Smooth muscle cell (in vitro differentiated cells): ENCODE measurements at regions not wholly inside any gene's neighbourhood (a gene's known extent, or its start where the extent isn't known, plus 50 kb on each side); places are given as distances from the start of the nearest gene placed in this dataset.
"Not testable (repeated sequence)": the region's sequence is repeated elsewhere in the genome, so short reads cannot be mapped to it uniquely, and the experiment has no call there.

Experiments used
- DNase-seq: peaks from one replicate; lab custom pipeline; 2025; ENCODE audit not compliant: unreplicated experiment; lab: John Stamatoyannopoulos, UW
- H2AFZ ChIP-seq: fragments of 200-600 bp; sonication (generic); 2 replicates; pipeline ENCODE4 v1.6.0; 2016; ENCODE audit warnings: antibody characterized with exemption, low read depth, mild to moderate bottlenecking
- H3F3A ChIP-seq: fragments of 200-600 bp; sonication (generic); 2 replicates; pipeline ENCODE4 v1.6.0; 2017; ENCODE audit warnings: antibody characterized with exemption, low read depth
- H3K27ac ChIP-seq: fragments of 200-600 bp; sonication (generic); 2 replicates; pipeline ENCODE4 v1.5.1; 2016; ENCODE audit warnings: low read depth, mild to moderate bottlenecking
- H3K27me3 ChIP-seq: fragments of 200-600 bp; sonication (generic); 2 replicates; pipeline ENCODE4 v1.6.1; 2016; ENCODE audit warnings: low read depth, mild to moderate bottlenecking
- H3K36me3 ChIP-seq: fragments of 200-600 bp; sonication (generic); 2 replicates; pipeline ENCODE4 v1.5.1; 2016; ENCODE audit warnings: low read depth
- H3K4me1 ChIP-seq: fragments of 200-600 bp; sonication (generic); 2 replicates; pipeline ENCODE4 v1.5.1; 2016; ENCODE audit warnings: low read depth
- H3K4me2 ChIP-seq: fragments of 200-600 bp; sonication (generic); 2 replicates; pipeline ENCODE4 v1.6.0; 2016; ENCODE audit warnings: mild to moderate bottlenecking
- H3K4me3 ChIP-seq: fragments of 200-600 bp; sonication (generic); 2 replicates; pipeline ENCODE4 v1.5.1; 2016; ENCODE audit warnings: mild to moderate bottlenecking
- H3K79me2 ChIP-seq: fragments of 200-600 bp; sonication (generic); 2 replicates; pipeline ENCODE4 v1.6.0; 2016; ENCODE audit warnings: low read depth, mild to moderate bottlenecking
- H3K9ac ChIP-seq: fragments of 200-600 bp; sonication (generic); 2 replicates; pipeline ENCODE4 v1.6.0; 2016; ENCODE audit warnings: low read depth
- H3K9me3 ChIP-seq: fragments of 200-600 bp; sonication (generic); replicated peaks from 2 replicates; pipeline ENCODE4 v1.5.1; 2016; ENCODE audit warnings: low read depth
- H4K20me1 ChIP-seq: fragments of 200-600 bp; sonication (generic); 2 replicates; pipeline ENCODE4 v1.6.0; 2016; ENCODE audit warnings: low read depth
- WGBS: methylation state at CpG from one replicate; pipeline ENCODE4 v1.1.7; 2016; ENCODE audit warnings: low lambda C conversion rate; 5-methylcytosine and 5-hydroxymethylcytosine counted together
- TF ChIP-seq, protein P1 (sequence below): fragments of 200-600 bp; sonication (generic); IDR thresholded peaks from 2 replicates; pipeline ENCODE4 v1.5.1; 2017; ENCODE audit warnings: borderline replicate concordance, mild to moderate bottlenecking, antibody characterized with exemption; ENCODE audit not compliant: insufficient read depth, poor library complexity, severe bottlenecking

DNA sequence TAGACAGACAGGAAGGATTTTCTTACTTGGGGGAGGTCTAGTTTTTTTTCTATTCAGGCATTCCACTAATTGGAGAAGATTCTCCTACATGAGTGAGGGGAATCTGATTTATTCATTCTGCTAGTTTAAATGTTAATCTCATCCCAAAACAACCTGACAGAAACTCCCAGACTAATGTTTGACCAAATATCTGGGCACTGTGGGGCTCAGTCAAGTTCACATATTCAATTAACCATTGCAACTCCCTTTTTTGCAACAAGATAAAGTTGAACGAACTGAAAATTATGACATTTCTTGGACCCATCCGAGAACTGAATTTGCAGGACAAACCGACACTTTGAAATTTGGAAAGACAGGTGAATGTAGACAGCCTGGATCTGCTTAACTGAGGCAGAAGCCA, 194.4 kb upstream of the PTER start:
- H3K27ac ChIP-seq: no peak overlapping the region
- no peaks in the 10 kb centered on the region for H3K4me1 ChIP-seq
- no peaks in the 10 kb centered on the region for H3F3A ChIP-seq
- H3K4me3 ChIP-seq: no peak overlapping the region
- H3K9me3 ChIP-seq: no peaks in the 10 kb centered on the region
- no peaks in the 10 kb centered on the region for H3K36me3 ChIP-seq
- DNase-seq: no peak
- no peak overlapping the region for H2AFZ ChIP-seq
- no peaks in the 10 kb centered on the region for H4K20me1 ChIP-seq
- 91% methylated on average over 3 of the region's 3 CpGs for WGBS
- no peak overlapping the region for H3K9ac ChIP-seq
- no peak overlapping the region for H3K4me2 ChIP-seq
- H3K79me2 ChIP-seq: no peaks in the 10 kb centered on the region
- TF ChIP-seq, protein P1, sequence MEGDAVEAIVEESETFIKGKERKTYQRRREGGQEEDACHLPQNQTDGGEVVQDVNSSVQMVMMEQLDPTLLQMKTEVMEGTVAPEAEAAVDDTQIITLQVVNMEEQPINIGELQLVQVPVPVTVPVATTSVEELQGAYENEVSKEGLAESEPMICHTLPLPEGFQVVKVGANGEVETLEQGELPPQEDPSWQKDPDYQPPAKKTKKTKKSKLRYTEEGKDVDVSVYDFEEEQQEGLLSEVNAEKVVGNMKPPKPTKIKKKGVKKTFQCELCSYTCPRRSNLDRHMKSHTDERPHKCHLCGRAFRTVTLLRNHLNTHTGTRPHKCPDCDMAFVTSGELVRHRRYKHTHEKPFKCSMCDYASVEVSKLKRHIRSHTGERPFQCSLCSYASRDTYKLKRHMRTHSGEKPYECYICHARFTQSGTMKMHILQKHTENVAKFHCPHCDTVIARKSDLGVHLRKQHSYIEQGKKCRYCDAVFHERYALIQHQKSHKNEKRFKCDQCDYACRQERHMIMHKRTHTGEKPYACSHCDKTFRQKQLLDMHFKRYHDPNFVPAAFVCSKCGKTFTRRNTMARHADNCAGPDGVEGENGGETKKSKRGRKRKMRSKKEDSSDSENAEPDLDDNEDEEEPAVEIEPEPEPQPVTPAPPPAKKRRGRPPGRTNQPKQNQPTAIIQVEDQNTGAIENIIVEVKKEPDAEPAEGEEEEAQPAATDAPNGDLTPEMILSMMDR: no peak
- no peaks in the 10 kb centered on the region for H3K27me3 ChIP-seq

DNA sequence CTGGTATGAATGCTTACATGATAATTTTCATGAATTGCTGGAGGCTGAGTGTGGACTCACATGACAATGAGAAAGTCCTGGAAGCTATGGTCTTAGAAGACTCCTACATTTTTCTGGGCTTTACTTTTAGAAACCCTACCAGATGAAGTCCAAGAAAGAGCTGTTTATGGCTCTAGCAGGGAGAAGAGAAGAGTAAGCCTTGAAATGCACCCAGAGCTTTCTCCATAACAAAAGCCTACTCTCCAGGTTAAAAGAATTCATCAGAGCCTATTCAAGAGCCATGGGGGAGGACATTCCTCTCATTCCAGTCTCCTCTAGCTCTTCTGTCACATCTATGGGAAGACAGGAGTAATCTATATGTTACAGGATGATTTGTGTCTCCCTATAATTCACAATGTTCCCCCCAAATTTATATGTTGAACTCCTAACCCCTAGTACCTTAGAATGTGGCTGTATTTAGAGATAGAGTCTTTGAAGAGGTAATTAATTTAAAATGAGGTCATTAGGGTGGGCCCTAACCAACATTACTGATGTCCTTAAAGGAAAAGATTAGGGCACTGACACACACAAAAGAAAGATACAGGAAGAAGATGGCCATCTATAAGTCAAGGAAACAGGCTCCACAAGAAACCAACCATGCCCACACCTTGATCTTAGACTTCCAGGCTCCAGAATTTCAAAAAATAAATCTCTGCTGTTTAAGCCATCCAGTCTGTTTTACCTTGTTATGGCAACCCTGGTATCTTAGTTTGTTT, 193.8 kb upstream of the PTER start:
- Histone ChIP-seq H4K20me1 (no peaks in the 10 kb centered on the region), H2AFZ (no peak overlapping the region), H3K4me3 (no peak overlapping the region), H3K27ac (no peak overlapping the region), H3K27me3 (no peaks in the 10 kb centered on the region), H3F3A (no peaks in the 10 kb centered on the region), H3K9ac (no peak overlapping the region), H3K9me3 (no peaks in the 10 kb centered on the region), H3K4me1 (no peaks in the 10 kb centered on the region), H3K79me2 (no peaks in the 10 kb centered on the region), H3K36me3 (no peaks in the 10 kb centered on the region), H3K4me2 (no peak overlapping the region)
- no peak for DNase-seq
- TF ChIP-seq, protein P1: no peak

DNA sequence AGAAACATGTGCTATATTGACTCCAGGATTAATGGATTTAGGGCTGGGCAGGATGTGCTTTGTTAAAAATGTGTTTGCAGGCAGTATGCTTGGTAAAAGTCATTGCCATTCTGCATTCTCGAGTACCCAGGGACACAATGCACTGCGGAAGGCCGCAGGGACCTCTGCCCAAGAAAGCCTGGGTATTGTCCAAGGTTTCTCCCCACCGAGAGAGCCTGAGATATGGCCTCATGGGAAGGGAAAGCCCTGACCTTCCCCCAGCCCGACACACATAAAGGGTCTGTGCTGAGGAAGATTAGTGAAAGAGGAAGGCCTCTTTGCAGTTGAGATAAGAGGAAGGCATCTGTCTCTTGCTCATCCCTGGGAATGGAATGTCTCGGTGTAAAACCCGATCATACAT, 186.7 kb upstream of the PTER start:
- WGBS: 33% methylated on average over 7 of the region's 7 CpGs

DNA sequence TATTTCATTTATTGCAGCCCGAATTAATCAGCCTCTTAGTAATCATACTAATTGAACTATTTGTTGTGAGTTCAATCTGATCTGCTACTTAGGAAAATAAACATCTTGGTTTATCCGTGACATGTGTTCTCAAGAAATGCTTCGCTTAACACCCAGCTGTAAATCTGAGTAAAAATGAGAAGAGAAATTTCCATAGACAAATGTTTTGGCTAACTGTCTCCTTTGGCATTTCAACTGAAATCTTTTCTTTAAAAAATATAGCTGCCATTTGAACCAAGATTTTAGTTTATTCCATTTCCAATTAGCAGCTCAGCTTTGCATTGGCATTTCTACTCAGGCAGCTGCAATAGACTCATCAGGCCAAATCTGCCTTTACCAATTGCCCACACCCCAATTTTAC, 180.5 kb upstream of the PTER start:
- no peaks in the 10 kb centered on the region for H3K9me3 ChIP-seq
- no peaks in the 10 kb centered on the region for H3K4me1 ChIP-seq
- H3K27me3 ChIP-seq: no peaks in the 10 kb centered on the region
- no peak overlapping the region for H3K4me2 ChIP-seq
- H3K36me3 ChIP-seq: no peaks in the 10 kb centered on the region
- TF ChIP-seq, protein P1: no peak
- no peak for DNase-seq
- no peaks in the 10 kb centered on the region for H4K20me1 ChIP-seq
- H3K4me3 ChIP-seq: no peak overlapping the region
- H3K79me2 ChIP-seq: no peaks in the 10 kb centered on the region
- H2AFZ ChIP-seq: no peak overlapping the region
- 92% methylated on average over 3 of the region's 3 CpGs for WGBS
- no peak overlapping the region for H3K27ac ChIP-seq
- H3K9ac ChIP-seq: no peak overlapping the region
- H3F3A ChIP-seq: no peaks in the 10 kb centered on the region

More for the DNA sequence above, 186.7 kb upstream of the PTER start:
- not testable (repeated sequence) for DNase-seq, H2AFZ ChIP-seq, H3K36me3 ChIP-seq, H3K79me2 ChIP-seq, H3K9me3 ChIP-seq, H3K27me3 ChIP-seq, H3K4me1 ChIP-seq, H3K9ac ChIP-seq, H3F3A ChIP-seq, H3K4me3 ChIP-seq, H4K20me1 ChIP-seq, H3K27ac ChIP-seq, H3K4me2 ChIP-seq
